ENCODE measurements at regions not wholly inside any gene's neighbourhood (a gene's known extent, or its start where the extent isn't known, plus 50 kb on each side); places are given as distances from the start of the nearest gene placed in this dataset.

GRCh38 chr4:149296503-149296902 lies 519.1 kb downstream of the IQCM start:
- no peak for DNase-seq (ENCODE audit: extremely low read depth, low read depth)

DNA sequence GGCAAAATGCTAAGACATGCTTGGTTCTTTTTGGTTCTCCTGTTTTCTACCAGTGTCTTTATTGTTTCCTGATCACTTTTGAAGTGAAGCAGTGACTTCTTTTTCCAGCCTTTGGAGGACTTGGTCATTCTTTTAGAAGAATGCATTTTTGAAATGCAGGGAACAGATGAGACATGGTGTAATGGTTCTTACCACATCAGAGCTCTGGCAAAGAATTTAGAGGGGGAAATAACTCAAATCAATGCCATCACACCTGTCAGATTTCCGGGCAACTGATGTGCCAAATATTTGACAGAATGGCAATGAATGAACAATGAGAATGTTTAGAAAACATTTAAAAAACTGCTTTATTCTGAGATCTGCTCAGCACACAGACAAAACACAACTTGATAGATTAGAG lies 519.6 kb downstream of the IQCM start:
- DNase-seq (ENCODE audit: extremely low read depth, low read depth): no peak

- DNase-seq (ENCODE audit: extremely low read depth, low read depth): no peak
Measured at GRCh38 chr4:149294601-149295000, 521.0 kb downstream of the IQCM start.

DNA sequence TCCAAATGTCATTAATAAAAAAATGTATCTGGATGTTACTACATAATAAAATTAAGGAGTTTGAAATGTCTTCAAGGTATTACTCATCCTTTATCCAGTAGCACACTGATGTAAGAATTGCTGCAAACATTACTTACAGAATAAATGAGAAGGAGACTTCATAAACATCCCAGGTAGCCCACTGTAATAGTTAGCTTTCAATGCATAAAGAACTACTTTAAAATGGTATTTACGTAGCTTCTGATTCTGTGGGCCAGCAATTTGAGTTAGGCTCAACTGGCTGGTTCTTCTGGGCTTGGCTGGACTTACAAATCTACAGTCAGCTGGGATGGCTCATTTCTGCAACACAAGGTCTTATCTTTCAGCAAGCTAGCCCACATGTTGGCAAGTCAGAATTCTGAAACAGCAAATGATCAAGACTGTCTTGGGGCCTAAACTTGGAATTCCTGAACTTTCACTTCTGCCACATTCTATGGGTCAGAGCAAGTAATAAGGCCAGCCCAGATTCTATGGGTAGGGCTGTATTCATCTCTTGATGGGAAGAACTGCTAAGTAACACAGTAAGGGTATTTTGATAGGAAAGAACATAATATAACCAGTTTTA lies 522.5 kb downstream of the IQCM start:
- DNase-seq (ENCODE audit: extremely low read depth, low read depth): no peak

DNA sequence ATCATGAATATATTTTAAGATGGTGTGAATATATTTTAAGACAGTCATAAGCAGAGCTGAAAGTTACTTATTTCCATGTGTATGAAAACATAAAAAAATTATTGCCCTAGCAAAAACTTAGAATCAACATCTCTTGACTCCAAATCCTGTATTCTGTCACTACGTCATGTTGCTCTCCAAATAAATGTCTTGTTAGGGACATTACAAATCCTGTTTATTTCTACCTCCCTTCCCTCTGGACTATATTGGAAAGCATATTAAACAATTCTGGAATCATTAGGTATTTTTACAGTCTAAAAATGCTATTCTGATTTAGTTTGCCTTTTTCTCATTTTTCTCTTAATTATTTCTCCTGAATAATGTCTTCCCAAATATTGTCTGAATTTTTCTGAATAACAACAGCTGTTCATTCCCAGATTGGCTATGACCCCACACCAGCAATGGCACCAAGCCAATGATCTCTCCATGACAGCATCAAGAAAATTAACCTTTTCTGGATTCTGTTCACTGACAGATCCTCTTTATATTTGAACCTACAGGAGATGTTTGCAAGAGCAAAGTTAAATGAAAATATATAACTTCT lies 523.1 kb downstream of the IQCM start:
- no peak for DNase-seq (ENCODE audit: extremely low read depth, low read depth)

DNA sequence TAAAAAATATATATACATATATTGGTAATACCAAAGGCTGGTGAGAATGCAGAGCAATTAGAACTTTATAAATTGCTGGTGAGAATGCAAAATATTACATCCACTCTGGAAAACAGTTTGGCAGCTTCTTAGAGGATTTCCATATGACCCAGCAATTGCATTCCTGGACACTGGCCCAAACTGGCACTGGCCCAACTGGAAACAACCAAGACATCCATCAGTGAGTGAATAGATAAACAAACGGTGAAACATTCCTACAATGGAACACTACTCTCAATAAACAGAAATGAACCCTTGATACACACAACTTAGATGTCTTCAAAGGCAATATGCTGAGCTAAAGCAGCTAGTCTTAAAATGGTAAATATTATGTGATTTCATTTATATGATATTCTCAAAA lies 524.2 kb downstream of the IQCM start:
- DNase-seq (ENCODE audit: extremely low read depth, low read depth): no peak

DNA sequence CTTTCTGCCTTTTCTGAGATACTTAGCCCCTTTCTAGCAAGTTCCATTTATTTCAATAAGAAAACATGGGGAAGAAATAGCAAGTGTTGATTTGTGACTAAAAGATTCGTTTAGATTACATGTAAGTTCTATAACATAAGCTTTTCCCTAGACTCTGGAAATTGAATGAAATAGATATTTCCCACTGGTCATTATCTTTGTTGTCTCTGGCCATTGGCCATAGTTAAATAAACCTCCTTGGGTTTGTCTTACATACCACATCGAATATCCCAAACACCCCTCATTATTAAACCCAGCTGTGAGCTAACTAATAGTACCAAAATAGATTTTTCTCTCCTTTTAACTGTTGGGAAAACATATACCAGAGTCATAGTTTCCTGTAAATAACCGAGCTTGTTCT lies 534.8 kb downstream of the IQCM start:
- no peak for DNase-seq (ENCODE audit: extremely low read depth, low read depth)

DNA sequence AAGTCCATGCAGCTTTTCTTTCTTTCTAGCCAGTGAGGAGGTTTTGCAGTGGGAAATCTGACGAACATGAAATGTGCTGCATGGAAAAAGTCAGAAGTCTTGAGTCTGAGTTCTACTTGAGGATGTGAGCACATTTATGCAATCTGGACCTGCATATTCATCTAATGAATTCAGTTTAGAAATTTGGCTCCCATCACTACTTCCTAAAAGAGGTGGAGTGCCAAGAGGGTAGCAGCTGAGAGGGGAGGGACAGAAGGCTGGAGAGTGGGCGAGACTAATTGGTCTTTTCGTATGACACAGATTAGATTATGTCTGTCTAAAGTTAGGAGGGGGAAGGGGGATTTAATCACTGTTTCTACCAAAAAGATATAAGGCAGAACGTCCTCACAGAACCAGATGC lies 535.9 kb downstream of the IQCM start:
- DNase-seq (ENCODE audit: extremely low read depth, low read depth): no peak

DNA sequence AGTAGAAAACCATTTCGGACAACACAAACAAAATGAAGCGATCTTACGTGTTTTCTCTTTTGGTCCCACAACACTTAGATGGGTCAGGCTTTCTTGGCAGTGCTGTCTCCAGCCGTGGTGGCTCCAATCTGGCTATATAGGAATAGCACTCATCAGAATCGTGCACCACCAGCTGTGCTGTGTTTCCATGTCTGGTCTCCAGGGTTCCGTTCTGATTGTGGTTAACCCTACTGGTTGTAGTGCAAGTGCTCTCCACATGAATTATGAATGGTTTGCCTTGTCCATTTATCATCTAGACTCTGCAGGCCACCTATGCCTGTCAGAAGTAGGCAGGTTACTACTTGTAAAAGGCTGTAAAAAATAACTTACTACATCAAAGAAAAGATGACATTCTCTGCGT lies 536.3 kb downstream of the IQCM start:
- DNase-seq (ENCODE audit: extremely low read depth, low read depth): no peak

GRCh38 chr4:149277705-149278104 lies 537.9 kb downstream of the IQCM start:
- no peak for DNase-seq (ENCODE audit: extremely low read depth, low read depth)

- no peak for DNase-seq (ENCODE audit: extremely low read depth, low read depth)
Measured at GRCh38 chr4:149269835-149270234, 545.8 kb downstream of the IQCM start.

- DNase-seq (ENCODE audit: extremely low read depth, low read depth): no peak
Measured at GRCh38 chr4:149266301-149266700, 549.3 kb downstream of the IQCM start.

GRCh38 chr4:149265645-149266044 lies 550.0 kb downstream of the IQCM start:
- no peak for DNase-seq (ENCODE audit: extremely low read depth, low read depth)

GRCh38 chr4:149264093-149264733 lies 551.4 kb downstream of the IQCM start:
- DNase-seq (ENCODE audit: extremely low read depth, low read depth): peak; percentile 29

- no peak for DNase-seq (ENCODE audit: extremely low read depth, low read depth)
Measured at GRCh38 chr4:149248191-149248764, 567.4 kb downstream of the IQCM start.

DNA sequence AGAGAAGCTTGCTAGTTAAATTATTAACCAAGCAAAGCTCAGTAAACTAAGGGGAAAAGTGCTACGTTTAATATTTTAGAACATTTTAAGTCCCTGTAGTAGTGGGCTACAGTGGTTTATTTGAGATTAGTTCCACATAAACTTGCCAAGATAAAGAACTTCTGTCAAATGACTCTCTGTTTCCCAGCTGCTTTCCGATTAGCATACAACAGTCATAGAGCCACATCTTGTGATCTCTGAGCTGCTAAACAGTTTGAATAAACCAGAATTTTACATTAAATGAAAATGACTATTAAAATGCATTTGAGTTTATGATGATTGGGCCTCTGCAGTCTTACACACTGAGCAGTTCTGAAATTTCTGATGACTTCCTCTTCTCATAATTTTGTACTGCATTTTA lies 568.5 kb downstream of the IQCM start:
- no peak for DNase-seq (ENCODE audit: extremely low read depth, low read depth)

- DNase-seq (ENCODE audit: extremely low read depth, low read depth): no peak
Measured at GRCh38 chr4:149245333-149245732, 570.3 kb downstream of the IQCM start.

GRCh38 chr4:149238097-149238496 lies 577.5 kb downstream of the IQCM start:
- no peak for DNase-seq (ENCODE audit: extremely low read depth, low read depth)

GRCh38 chr4:149234798-149235197 lies 580.8 kb downstream of the IQCM start:
- no peak for DNase-seq (ENCODE audit: extremely low read depth, low read depth)

GRCh38 chr4:149223659-149224058 lies 592.0 kb downstream of the IQCM start:
- no peak for DNase-seq (ENCODE audit: extremely low read depth, low read depth)

DNA sequence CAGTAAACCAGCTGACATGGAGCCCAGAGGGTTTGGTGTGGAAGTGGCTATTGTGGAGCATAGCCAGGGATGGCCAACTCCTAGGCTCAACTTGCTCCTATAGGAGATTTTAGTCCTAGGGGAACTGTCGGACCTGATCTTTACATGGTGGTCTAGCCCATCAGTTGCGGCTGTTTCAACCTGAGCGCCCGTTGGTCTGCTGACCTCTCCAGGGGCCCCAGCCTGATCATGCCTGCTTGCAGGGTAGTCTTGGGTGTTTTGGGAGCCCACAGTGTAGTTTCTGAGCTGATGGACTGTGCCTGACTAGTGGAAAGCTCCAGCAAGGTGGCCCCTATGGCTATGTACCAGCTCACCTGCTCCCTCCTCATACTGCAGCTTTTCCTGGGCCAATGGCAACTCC lies 597.0 kb downstream of the IQCM start:
- DNase-seq (ENCODE audit: extremely low read depth, low read depth): no peak

- no peak for DNase-seq (ENCODE audit: extremely low read depth, low read depth)
Measured at GRCh38 chr4:149214301-149214700, 601.3 kb downstream of the IQCM start.

Data from NCI-H460 (cell line).